ENCODE measurements at regions not wholly inside any gene's neighbourhood (a gene's known extent, or its start where the extent isn't known, plus 50 kb on each side); places are given as distances from the start of the nearest gene placed in this dataset.

GRCh38 chr11:25949918-25950317, 382.0 kb upstream of the ANO3 start:
- DNase-seq (ENCODE audit: low spot score), result no peak

GRCh38 chr11:25953006-25953405, 378.9 kb upstream of the ANO3 start:
- DNase-seq (ENCODE audit: low spot score), result no peak

- DNase-seq (ENCODE audit: low spot score), result no peak
Observed at GRCh38 chr11:25958045-25958444, 373.9 kb upstream of the ANO3 start.

- no peak for DNase-seq (ENCODE audit: low spot score)
Observed at GRCh38 chr11:25961539-25961938, 370.4 kb upstream of the ANO3 start.

- no peak for DNase-seq (ENCODE audit: low spot score)
Observed at GRCh38 chr11:25970726-25971508, 361.0 kb upstream of the ANO3 start.

- no peak for DNase-seq (ENCODE audit: low spot score)
Observed at GRCh38 chr11:25980091-25980490, 351.8 kb upstream of the ANO3 start.

GRCh38 chr11:25981998-25982397, 349.9 kb upstream of the ANO3 start:
- no peak for DNase-seq (ENCODE audit: low spot score)

GRCh38 chr11:25983280-25983679, 348.6 kb upstream of the ANO3 start:
- no peak for DNase-seq (ENCODE audit: low spot score)

GRCh38 chr11:25988178-25988577, 343.8 kb upstream of the ANO3 start:
- no peak for DNase-seq (ENCODE audit: low spot score)

- no peak for DNase-seq (ENCODE audit: low spot score)
Observed at GRCh38 chr11:25990406-25990805, 341.5 kb upstream of the ANO3 start.

GRCh38 chr11:25991476-25991875, 340.5 kb upstream of the ANO3 start:
- DNase-seq (ENCODE audit: low spot score), result no peak

- DNase-seq (ENCODE audit: low spot score), result no peak
Observed at GRCh38 chr11:25992294-25992693, 339.6 kb upstream of the ANO3 start.

- no peak for DNase-seq (ENCODE audit: low spot score)
Observed at GRCh38 chr11:25993016-25993415, 338.9 kb upstream of the ANO3 start.

- no peak for DNase-seq (ENCODE audit: low spot score)
Observed at GRCh38 chr11:26011474-26011873, 320.5 kb upstream of the ANO3 start.

- DNase-seq (ENCODE audit: low spot score), result no peak
Observed at GRCh38 chr11:26014456-26015115, 317.3 kb upstream of the ANO3 start.

- no peak for DNase-seq (ENCODE audit: low spot score)
Observed at GRCh38 chr11:26017322-26017860, 314.5 kb upstream of the ANO3 start.

GRCh38 chr11:26017903-26018302, 314.0 kb upstream of the ANO3 start:
- no peak for DNase-seq (ENCODE audit: low spot score)

- no peak for DNase-seq (ENCODE audit: low spot score)
Observed at GRCh38 chr11:26018336-26018735, 313.6 kb upstream of the ANO3 start.

GRCh38 chr11:26019386-26019785, 312.5 kb upstream of the ANO3 start:
- no peak for DNase-seq (ENCODE audit: low spot score)

- DNase-seq (ENCODE audit: low spot score), result no peak
Observed at GRCh38 chr11:26021017-26021416, 310.9 kb upstream of the ANO3 start.

GRCh38 chr11:26023057-26023456, 308.9 kb upstream of the ANO3 start:
- no peak for DNase-seq (ENCODE audit: low spot score)

GRCh38 chr11:26025676-26026075, 306.3 kb upstream of the ANO3 start:
- no peak for DNase-seq (ENCODE audit: low spot score)

GRCh38 chr11:26026078-26026477, 305.9 kb upstream of the ANO3 start:
- DNase-seq (ENCODE audit: low spot score), result no peak
